Stimulated activated CD4-positive, alpha-beta T cell treated with anti-CD3 and anti-CD28 coated beads, Interleukin-2, amount 100 ng/mL, for 24 hours (primary cell): ENCODE measurements at regions not wholly inside any gene's neighbourhood (a gene's known extent, or its start where the extent isn't known, plus 50 kb on each side); places are given as distances from the start of the nearest gene placed in this dataset.

Experiments used
- DNase-seq, 2 donors: peaks; one replicate each; pipeline ENCODE4 v3.0.0-alpha.2; 2020

- no peak for DNase-seq
These were observed 396.6 kb downstream of the NPHP4 start for GRCh38 chr1:5595531-5596170.

- no peak for DNase-seq
These were observed 397.9 kb downstream of the NPHP4 start for GRCh38 chr1:5594056-5594956.

GRCh38 chr1:5590717-5591116 lies 401.5 kb downstream of the NPHP4 start:
- DNase-seq, result no peak

- DNase-seq, result no peak
These were observed 405.6 kb downstream of the NPHP4 start for GRCh38 chr1:5586629-5587028.

GRCh38 chr1:5585256-5585655 lies 407.0 kb downstream of the NPHP4 start:
- DNase-seq, result no peak

- no peak for DNase-seq
These were observed 411.3 kb downstream of the NPHP4 start for GRCh38 chr1:5580926-5581325.

- no peak for DNase-seq
These were observed 412.3 kb downstream of the NPHP4 start for GRCh38 chr1:5579966-5580365.

GRCh38 chr1:5578690-5579089 lies 413.5 kb downstream of the NPHP4 start:
- DNase-seq, result no peak

GRCh38 chr1:5577255-5578040 lies 414.8 kb downstream of the NPHP4 start:
- DNase-seq, result no peak

GRCh38 chr1:5576673-5577065 lies 415.6 kb downstream of the NPHP4 start:
- DNase-seq, result no peak

- no peak for DNase-seq
These were observed 416.1 kb downstream of the NPHP4 start for GRCh38 chr1:5576011-5576672.

GRCh38 chr1:5575396-5575940 lies 416.8 kb downstream of the NPHP4 start:
- DNase-seq, result no peak

GRCh38 chr1:5574641-5575040 lies 417.6 kb downstream of the NPHP4 start:
- DNase-seq, result no peak

GRCh38 chr1:5572794-5573193 lies 419.4 kb downstream of the NPHP4 start:
- DNase-seq, result no peak

GRCh38 chr1:5571861-5572401 lies 420.3 kb downstream of the NPHP4 start:
- no peak for DNase-seq

- DNase-seq, result no peak
These were observed 420.8 kb downstream of the NPHP4 start for GRCh38 chr1:5571438-5571837.

- DNase-seq, result no peak
These were observed 421.3 kb downstream of the NPHP4 start for GRCh38 chr1:5570931-5571330.

- DNase-seq, result no peak
These were observed 423.9 kb downstream of the NPHP4 start for GRCh38 chr1:5568321-5568720.

GRCh38 chr1:5567839-5568238 lies 424.4 kb downstream of the NPHP4 start:
- no peak for DNase-seq

- no peak for DNase-seq
These were observed 425.3 kb downstream of the NPHP4 start for GRCh38 chr1:5566924-5567323.

- DNase-seq, result no peak
These were observed 426.7 kb downstream of the NPHP4 start for GRCh38 chr1:5565281-5566125.
